IMR-90 (cell line): ENCODE measurements at regions not wholly inside any gene's neighbourhood (a gene's known extent, or its start where the extent isn't known, plus 50 kb on each side); places are given as distances from the start of the nearest gene placed in this dataset.

Experiments
- ATAC-seq: fragments of 200-7000 bp; cut with Tn5 transposase; 2 replicates; pipeline ENCODE4 v1.9.1; 2020; ENCODE audit warnings: low read depth, mild to moderate bottlenecking, moderate library complexity
- BruUV-seq: library from RNA; stranded (reverse); fragments of 400-500 nt; replicated peaks from 2 replicates; lab custom pipeline; 2021; lab: Mats Ljungman, UMichigan
- CTCF ChIA-PET: fragments of 300-600 bp; formaldehyde crosslinking; extraction: SDS; loops from one replicate; lab custom pipeline; 2021; ENCODE audit warnings: antibody characterized with exemption; lab: Yijun Ruan, JAX
- POLR2A ChIA-PET: fragments of 300-600 bp; sonication (Branson Sonifier 250); formaldehyde crosslinking; loops from one replicate; lab custom pipeline; 2022; ENCODE audit warnings: antibody characterized with exemption; ENCODE audit not compliant: unreplicated experiment; lab: Charles Lee
- DNase-seq: peaks from one replicate; pipeline ENCODE4 v3.0.0; 2013
- H2AFZ ChIP-seq: replicated peaks from 2 replicates; pipeline ENCODE3; 2013; ENCODE audit warnings: low read length, mild to moderate bottlenecking; ENCODE audit not compliant: poor library complexity
- H2AK5ac ChIP-seq: 2 replicates; pipeline ENCODE4 v1.6.1; 2013; ENCODE audit warnings: low read depth, low read length, inconsistent platforms
- H2AK9ac ChIP-seq: replicated peaks from 2 replicates; pipeline ENCODE3; 2013; ENCODE audit warnings: mild to moderate bottlenecking, low read depth, low read length, moderate library complexity; ENCODE audit not compliant: poor library complexity
- H2BK120ac ChIP-seq: 2 replicates; pipeline ENCODE4 v1.6.1; 2013; ENCODE audit warnings: low read depth, low read length, inconsistent platforms
- H2BK15ac ChIP-seq: 3 replicates; pipeline ENCODE4 v1.6.1; 2013; ENCODE audit warnings: low read depth, low read length, inconsistent platforms
- H2BK20ac ChIP-seq: 2 replicates; pipeline ENCODE4 v1.6.1; 2013; ENCODE audit warnings: low read depth, mild to moderate bottlenecking, inconsistent platforms, low read length, moderate library complexity
- H2BK5ac ChIP-seq: 2 replicates; pipeline ENCODE4 v1.6.1; 2013; ENCODE audit warnings: mild to moderate bottlenecking, low read depth, low read length, inconsistent platforms; ENCODE audit not compliant: poor library complexity, severe bottlenecking
- H3K14ac ChIP-seq: replicated peaks from 2 replicates; pipeline ENCODE4 v1.6.1; 2013; ENCODE audit warnings: low read depth, low read length, inconsistent platforms
- H3K18ac ChIP-seq: 2 replicates; pipeline ENCODE4 v1.6.1; 2013; ENCODE audit warnings: low read depth, low read length, control low read depth
- H3K23ac ChIP-seq: 2 replicates; pipeline ENCODE4 v1.6.1; 2013; ENCODE audit warnings: low read depth, low read length, inconsistent platforms
- H3K27ac ChIP-seq: 2 replicates; pipeline ENCODE4 v1.5.1; 2013; ENCODE audit warnings: mild to moderate bottlenecking, control low read depth, low read length; ENCODE audit not compliant: insufficient read depth
- H3K27me3 ChIP-seq: 2 replicates; pipeline ENCODE4 v1.6.1; 2013; ENCODE audit warnings: low read length; ENCODE audit not compliant: control insufficient read depth, insufficient read depth
- H3K36me3 ChIP-seq: 2 replicates; pipeline ENCODE4 v1.6.1; 2013; ENCODE audit warnings: low read length, mixed read lengths; ENCODE audit not compliant: control insufficient read depth, insufficient read depth
- H3K4ac ChIP-seq: 2 replicates; pipeline ENCODE4 v1.6.1; 2013; ENCODE audit warnings: low read depth, low read length, inconsistent platforms
- H3K4me1 ChIP-seq: 2 replicates; pipeline ENCODE4 v1.6.1; 2013; ENCODE audit warnings: low read length, mixed read lengths; ENCODE audit not compliant: control insufficient read depth, insufficient read depth
- H3K4me2 ChIP-seq: 2 replicates; pipeline ENCODE4 v1.6.1; 2013; ENCODE audit warnings: low read depth, mild to moderate bottlenecking, control low read depth, low read length, moderate library complexity
- H3K4me3 ChIP-seq: 2 replicates; pipeline ENCODE4 v1.5.1; 2013; ENCODE audit warnings: low read depth, mild to moderate bottlenecking, control low read depth, low read length, moderate library complexity; ENCODE audit not compliant: insufficient read depth
- H3K56ac ChIP-seq: 2 replicates; pipeline ENCODE4 v1.6.1; 2013; ENCODE audit warnings: low read length, inconsistent platforms; ENCODE audit not compliant: insufficient read depth; ENCODE audit errors: extremely low read depth
- H3K79me1 ChIP-seq, 2 experiments: 2 replicates each; pipeline ENCODE4 v1.6.1; 2013; ENCODE audit warnings: low read length in 2 of 2, inconsistent platforms in 1 of 2, low read depth in 1 of 2
- H3K9ac ChIP-seq: 2 replicates; pipeline ENCODE4 v1.6.1; 2013; ENCODE audit warnings: low read depth, low read length, control low read depth
- H3K9me1 ChIP-seq: 2 replicates; pipeline ENCODE4 v1.6.1; 2013; ENCODE audit warnings: low read length, inconsistent platforms; ENCODE audit not compliant: insufficient read depth
- H3K9me3 ChIP-seq: 2 replicates; pipeline ENCODE4 v1.6.1; 2013; ENCODE audit warnings: low read length; ENCODE audit not compliant: control insufficient read depth, insufficient read depth
- H4K20me1 ChIP-seq: 2 replicates; pipeline ENCODE4 v1.6.1; 2013; ENCODE audit warnings: low read length, inconsistent platforms; ENCODE audit not compliant: insufficient read depth
- H4K5ac ChIP-seq: 2 replicates; pipeline ENCODE4 v1.6.1; 2013; ENCODE audit warnings: mild to moderate bottlenecking, low read depth, low read length, control low read depth
- H4K8ac ChIP-seq, 2 experiments: 2 replicates each; pipeline ENCODE4 v1.6.1; 2013; ENCODE audit warnings: low read depth in 2 of 2, low read length in 2 of 2, control low read depth in 1 of 2, inconsistent platforms in 1 of 2
- H4K91ac ChIP-seq: 2 replicates; pipeline ENCODE4 v1.6.1; 2013; ENCODE audit warnings: low read depth, low read length, inconsistent platforms; ENCODE audit not compliant: insufficient read depth
- BHLHE40 ChIP-seq: fragments of 150-350 bp; IDR thresholded peaks from 2 replicates; pipeline ENCODE4 v1.6.1; 2016; ENCODE audit warnings: mild to moderate bottlenecking, low read depth, low read length
- CEBPB ChIP-seq: IDR thresholded peaks from 2 replicates; pipeline ENCODE4 v1.6.1; 2012; ENCODE audit warnings: low read depth, low read length, improper control_type of control experiment
- CHD1 ChIP-seq: IDR thresholded peaks from 2 replicates; pipeline ENCODE4 v1.6.1; 2012; ENCODE audit warnings: low read depth, low read length, improper control_type of control experiment
- ELK1 ChIP-seq: fragments of 150-350 bp; IDR thresholded peaks from 2 replicates; pipeline ENCODE4 v1.6.1; 2016; ENCODE audit warnings: low read depth, mild to moderate bottlenecking, low read length, moderate library complexity, borderline replicate concordance
- MAZ ChIP-seq: IDR thresholded peaks from 2 replicates; pipeline ENCODE4 v1.6.1; 2012; ENCODE audit warnings: low read depth, mild to moderate bottlenecking, low read length, improper control_type of control experiment, moderate library complexity, borderline replicate concordance
- MXI1 ChIP-seq: IDR thresholded peaks from 2 replicates; pipeline ENCODE4 v1.6.1; 2012; ENCODE audit warnings: low read depth, mild to moderate bottlenecking, low read length, moderate library complexity, borderline replicate concordance
- RCOR1 ChIP-seq: IDR thresholded peaks from 2 replicates; pipeline ENCODE4 v1.6.1; 2012; ENCODE audit warnings: mild to moderate bottlenecking, low read length, improper control_type of control experiment; ENCODE audit not compliant: insufficient replicate concordance
- RFX5 ChIP-seq: IDR thresholded peaks from 2 replicates; pipeline ENCODE4 v1.8.0; 2012; ENCODE audit warnings: low read depth, mild to moderate bottlenecking, low read length, moderate library complexity
- WGBS, 2 experiments: methylation state at CpG; one replicate each; pipeline versions ENCODE4 v1.1.5 to v1.1.7; 2013; ENCODE audit warnings: missing lambda C conversion rate in 2 of 2; ENCODE audit not compliant: insufficient read length in 1 of 2; ENCODE audit errors: extremely low coverage in 2 of 2; 5-methylcytosine and 5-hydroxymethylcytosine counted together
- dilution Hi-C: fragments of 300-500 bp; cut with HindIII; formaldehyde crosslinking; loops from one replicate; pipeline ENCODE4 v1.14.3; 2018; ENCODE audit warnings: low sequenced_read_pairs; ENCODE audit not compliant: unreplicated experiment
- in situ Hi-C: fragments of 300-500 bp; cut with MboI; formaldehyde crosslinking; loops from 3 replicates; pipeline ENCODE4 v1.14.3; 2019; ENCODE audit warnings: low sequenced_read_pairs, inconsistent platforms, mixed read lengths
- intact Hi-C: fragments of 100-400 bp; cut with micrococcal nuclease; formaldehyde crosslinking; loops from 2 replicates; pipeline ENCODE4 v1.10.0; 2022
- TF ChIP-seq, protein P1 (sequence below): fragments of 150-350 bp; IDR thresholded peaks from 2 replicates; pipeline ENCODE4 v1.6.1; 2017; ENCODE audit warnings: mild to moderate bottlenecking, antibody characterized with exemption, low read length, low read depth

- H3K9me1 ChIP-seq: peaks cover 20% of the 10 kb centered on the region
- H3K79me1 ChIP-seq: no peaks in the 10 kb centered on the region
- 70% methylated on average over 3 of the region's 3 CpGs; no CpG with 5 or more reads in 1 of the 2 experiments for WGBS, 2 experiments
- H2BK20ac ChIP-seq: peak overlapping the region; percentile 90
- H3K14ac ChIP-seq: peak overlapping the region; percentile 93
- peak overlapping the region; percentile 69; the same call in 1 of the 2 replicates for H3K23ac ChIP-seq
- H3K27ac ChIP-seq: peak overlapping the region; percentile 80
- H4K5ac ChIP-seq: peak overlapping the region; percentile 76
- H3K36me3 ChIP-seq: no peaks in the 10 kb centered on the region
- H2BK120ac ChIP-seq: peak overlapping the region; percentile 96
- no TSS peak for BruUV-seq
- H3K27me3 ChIP-seq: no peaks in the 10 kb centered on the region
- peak overlapping the region; percentile 87 for H3K18ac ChIP-seq
- H3K4me2 ChIP-seq: no peak overlapping the region
- H3K9me3 ChIP-seq: no peaks in the 10 kb centered on the region
- H4K8ac ChIP-seq: peak overlapping the region; percentile 59 to 85
- H3K4me1 ChIP-seq: peaks cover 31% of the 10 kb centered on the region
- H2BK5ac ChIP-seq: peak overlapping the region; percentile 80
- no peak for ATAC-seq
- ChIA-PET CTCF (no interaction called here), POLR2A (no interaction called here)
- dilution Hi-C loops: no loop called here
- H2AK5ac ChIP-seq: peak overlapping the region; percentile 95
- H3K9ac ChIP-seq: no peak overlapping the region
- H3K4me3 ChIP-seq: no peak overlapping the region
- H2AFZ ChIP-seq: peak overlapping the region; percentile 47
- H2BK15ac ChIP-seq: peak overlapping the region; percentile 89; the same call in 2 of the 3 replicates
- H3K56ac ChIP-seq: no peak overlapping the region
- peak overlapping the region; percentile 92 for H4K91ac ChIP-seq
- TF ChIP-seq, protein P1, sequence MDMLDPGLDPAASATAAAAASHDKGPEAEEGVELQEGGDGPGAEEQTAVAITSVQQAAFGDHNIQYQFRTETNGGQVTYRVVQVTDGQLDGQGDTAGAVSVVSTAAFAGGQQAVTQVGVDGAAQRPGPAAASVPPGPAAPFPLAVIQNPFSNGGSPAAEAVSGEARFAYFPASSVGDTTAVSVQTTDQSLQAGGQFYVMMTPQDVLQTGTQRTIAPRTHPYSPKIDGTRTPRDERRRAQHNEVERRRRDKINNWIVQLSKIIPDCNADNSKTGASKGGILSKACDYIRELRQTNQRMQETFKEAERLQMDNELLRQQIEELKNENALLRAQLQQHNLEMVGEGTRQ: no peak
- TF ChIP-seq RCOR1: no peak
- TF ChIP-seq MAZ: no peak
- TF ChIP-seq ELK1: no peak
- no peak for TF ChIP-seq BHLHE40
- TF ChIP-seq MXI1: no peak
- TF ChIP-seq CHD1: no peak
- TF ChIP-seq RFX5: no peak
- no peak for TF ChIP-seq CEBPB
- H3K4ac ChIP-seq: peak overlapping the region; percentile 94
- intact Hi-C loops: loop anchor here (10.0 kb wide), 2 partner anchors 328 to 478 kb away; no protein-coding TSS in a partner anchor
- peak overlapping the region; percentile 3 for H2AK9ac ChIP-seq
- DNase-seq: no peak
- in situ Hi-C loops: no loop called here
- no peaks in the 10 kb centered on the region for H4K20me1 ChIP-seq
These were observed 226.6 kb upstream of the AGAP1 start for GRCh38 chr2:235267251-235267650.
